H1 (cell line): ENCODE measurements at regions not wholly inside any gene's neighbourhood (a gene's known extent, or its start where the extent isn't known, plus 50 kb on each side); places are given as distances from the start of the nearest gene placed in this dataset.

ENCODE experiments used
- CTCF ChIA-PET: fragments of 300-600 bp; sonication (Branson Sonifier 250); formaldehyde crosslinking; loops from one replicate; lab custom pipeline; 2021; ENCODE audit not compliant: partially characterized antibody; lab: Charles Lee
- POLR2A ChIA-PET: fragments of 300-600 bp; sonication (Branson Sonifier 250); formaldehyde crosslinking; loops from one replicate; lab custom pipeline; 2021; ENCODE audit warnings: inconsistent platforms; ENCODE audit not compliant: partially characterized antibody; lab: Charles Lee
- DNase-seq, 2 experiments: peaks; one replicate each; pipeline versions ENCODE4 v3.0.0 to v3.0.0-alpha.2; 2010 to 2022; ENCODE audit warnings: low spot score in 2 of 2, low read depth in 1 of 2, mixed read lengths in 1 of 2
- FAIRE-seq: peaks from 2 replicates; lab custom pipeline; 2011; peaks lifted over from hg19 to GRCh38; lab: Jason Lieb, UNC
- H2AFZ ChIP-seq: 2 replicates; pipeline ENCODE4 v1.8.1; 2012; ENCODE audit warnings: low read length, inconsistent platforms
- H2AK5ac ChIP-seq: 2 replicates; pipeline ENCODE4 v1.6.1; 2013; ENCODE audit warnings: low read depth, low read length
- H2BK120ac ChIP-seq: replicated peaks from 2 replicates; pipeline ENCODE3; 2013; ENCODE audit warnings: low read depth, low read length, inconsistent platforms
- H2BK12ac ChIP-seq: 2 replicates; pipeline ENCODE4 v1.6.1; 2013; ENCODE audit warnings: low read depth, low read length
- H2BK15ac ChIP-seq: 2 replicates; pipeline ENCODE4 v1.6.1; 2013; ENCODE audit warnings: low read length
- H2BK20ac ChIP-seq: 2 replicates; pipeline ENCODE4 v1.6.1; 2013; ENCODE audit warnings: low read length
- H2BK5ac ChIP-seq: 2 replicates; pipeline ENCODE4 v1.6.1; 2013; ENCODE audit warnings: low read depth, low read length
- H3K14ac ChIP-seq: 2 replicates; pipeline ENCODE4 v1.6.1; 2013; ENCODE audit warnings: inconsistent platforms; ENCODE audit not compliant: insufficient read length
- H3K18ac ChIP-seq: 2 replicates; pipeline ENCODE4 v1.6.1; 2013; ENCODE audit warnings: low read length; ENCODE audit errors: extremely low read depth
- H3K23ac ChIP-seq: 2 replicates; pipeline ENCODE4 v1.6.1; 2013; ENCODE audit warnings: inconsistent platforms; ENCODE audit not compliant: insufficient read length
- H3K23me2 ChIP-seq: 2 replicates; pipeline ENCODE4 v1.6.1; 2013; ENCODE audit warnings: low read depth, low read length
- H3K27ac ChIP-seq: 2 replicates; pipeline ENCODE4 v1.6.1; 2011; ENCODE audit warnings: low read depth, low read length, inconsistent platforms
- H3K27me3 ChIP-seq, 4 experiments: replicated peaks in 1 of 4; 1 replicate in 1 of 4; 2 replicates in 3 of 4; pipeline versions ENCODE4 v1.6.1 to v1.8.1; 2011 to 2013; ENCODE audit warnings: low read length in 3 of 4, mild to moderate bottlenecking in 3 of 4, inconsistent platforms in 2 of 4, mixed read lengths in 2 of 4, moderate library complexity in 1 of 4; ENCODE audit not compliant: control insufficient read depth in 3 of 4, insufficient read depth in 3 of 4; ENCODE audit errors: extremely low read depth in 1 of 4
- H3K36me3 ChIP-seq, 4 experiments: 2 replicates each; pipeline versions ENCODE4 v1.6.1 to v1.8.1; 2011 to 2013; ENCODE audit warnings: mild to moderate bottlenecking in 4 of 4, low read length in 3 of 4, moderate library complexity in 2 of 4, control low read depth in 1 of 4, inconsistent platforms in 1 of 4; ENCODE audit not compliant: insufficient read depth in 4 of 4, control insufficient read depth in 2 of 4
- H3K4ac ChIP-seq: replicated peaks from 2 replicates; pipeline ENCODE3; 2013; ENCODE audit warnings: low read length, low read depth, mixed read lengths, inconsistent platforms; ENCODE audit not compliant: insufficient read length
- H3K4me1 ChIP-seq, 4 experiments: replicated peaks in 1 of 4; 1 replicate in 1 of 4; 2 replicates in 3 of 4; pipeline versions ENCODE4 v1.6.1 to v1.8.1; 2011 to 2013; ENCODE audit warnings: low read length in 3 of 4, inconsistent platforms in 2 of 4, mixed read lengths in 1 of 4; ENCODE audit not compliant: insufficient read depth in 4 of 4, control insufficient read depth in 3 of 4
- H3K4me2 ChIP-seq, 2 experiments: 2 replicates each; pipeline versions ENCODE4 v1.6.1 to v1.8.1; 2011 to 2013; ENCODE audit warnings: low read depth in 2 of 2, low read length in 2 of 2, control low read depth in 1 of 2, inconsistent platforms in 1 of 2, mild to moderate bottlenecking in 1 of 2; ENCODE audit not compliant: insufficient read depth in 1 of 2
- H3K4me3 ChIP-seq, 4 experiments: fragments of 200-600, 300-600 bp in 1 of 4; sonication (generic), shearing (Covaris generic), sonication (Bioruptor Twin) in 1 of 4; 2 replicates each; pipeline versions ENCODE4 v1.5.1 to v1.8.1; 2011 to 2016; ENCODE audit warnings: low read length in 4 of 4, low read depth in 3 of 4, control low read depth in 2 of 4, inconsistent platforms in 2 of 4, mild to moderate bottlenecking in 2 of 4, mixed read lengths in 1 of 4, moderate library complexity in 1 of 4; ENCODE audit not compliant: insufficient read depth in 2 of 4; ENCODE audit errors: extremely low read depth in 1 of 4
- H3K56ac ChIP-seq: replicated peaks from 2 replicates; pipeline ENCODE3; 2013; ENCODE audit warnings: low read depth, mild to moderate bottlenecking, mixed read lengths, low read length, inconsistent platforms; ENCODE audit not compliant: insufficient read length
- H3K79me1 ChIP-seq: 2 replicates; pipeline ENCODE4 v1.6.1; 2013; ENCODE audit warnings: low read depth, low read length, control low read depth
- H3K79me2 ChIP-seq, 2 experiments: 2 replicates each; pipeline versions ENCODE4 v1.6.1 to v1.8.1; 2012 to 2013; ENCODE audit warnings: low read length in 2 of 2, mild to moderate bottlenecking in 2 of 2, inconsistent platforms in 1 of 2; ENCODE audit not compliant: insufficient read depth in 2 of 2, control insufficient read depth in 1 of 2
- H3K9ac ChIP-seq, 4 experiments: replicated peaks in 1 of 4; 1 replicate in 1 of 4; 2 replicates in 3 of 4; pipeline versions ENCODE4 v1.6.1 to v1.8.1; 2011 to 2013; ENCODE audit warnings: low read depth in 3 of 4, low read length in 3 of 4, control low read depth in 2 of 4, mild to moderate bottlenecking in 2 of 4, moderate library complexity in 2 of 4, inconsistent platforms in 1 of 4; ENCODE audit errors: extremely low read depth in 1 of 4
- H3K9me3 ChIP-seq, 2 experiments: 2 replicates each; pipeline versions ENCODE4 v1.6.1 to v1.8.1; 2012 to 2013; ENCODE audit warnings: mild to moderate bottlenecking in 2 of 2, moderate library complexity in 2 of 2, control low read depth in 1 of 2, inconsistent platforms in 1 of 2, low read depth in 1 of 2, low read length in 1 of 2, mixed read lengths in 1 of 2; ENCODE audit not compliant: insufficient read depth in 2 of 2
- H4K20me1 ChIP-seq, 2 experiments: replicated peaks in 1 of 2; 2 replicates each; pipeline versions ENCODE3 to v1.8.1; 2011 to 2013; ENCODE audit warnings: inconsistent platforms in 2 of 2, low read length in 2 of 2, mild to moderate bottlenecking in 1 of 2; ENCODE audit not compliant: insufficient read depth in 2 of 2, control insufficient read depth in 1 of 2
- H4K5ac ChIP-seq: 2 replicates; pipeline ENCODE4 v1.6.1; 2013; ENCODE audit warnings: low read length, low read depth, mixed read lengths, inconsistent platforms; ENCODE audit not compliant: insufficient read length
- H4K8ac ChIP-seq: 2 replicates; pipeline ENCODE4 v1.8.0; 2013; ENCODE audit warnings: mild to moderate bottlenecking, moderate library complexity, low read length, inconsistent platforms; ENCODE audit not compliant: insufficient read depth; ENCODE audit errors: extremely low read depth
- H4K91ac ChIP-seq: replicated peaks from 2 replicates; pipeline ENCODE3; 2013; ENCODE audit warnings: low read length, mixed read lengths, inconsistent platforms; ENCODE audit not compliant: insufficient read length
- E2F6 ChIP-seq: IDR thresholded peaks from 2 replicates; pipeline ENCODE4 v1.6.1; 2012; ENCODE audit warnings: inconsistent platforms
- MAX ChIP-seq: IDR thresholded peaks from 2 replicates; pipeline ENCODE4 v1.6.1; 2012; ENCODE audit warnings: inconsistent platforms
- POU5F1 ChIP-seq: IDR thresholded peaks from 2 replicates; pipeline ENCODE4 v1.6.1; 2011; ENCODE audit warnings: low read depth, mild to moderate bottlenecking, low read length, moderate library complexity
- TAF1 ChIP-seq: IDR thresholded peaks from 2 replicates; pipeline ENCODE4 v1.6.1; 2011; ENCODE audit warnings: mild to moderate bottlenecking, low read depth, low read length
- WGBS, 2 experiments: shearing (Covaris generic) in 1 of 2; methylation state at CpG; one replicate each; pipeline versions ENCODE4 v1.1.6 to v1.1.7; 2013 to 2015; ENCODE audit warnings: low lambda C conversion rate in 2 of 2, mixed read lengths in 2 of 2, inconsistent platforms in 1 of 2, low coverage in 1 of 2, missing lambda C conversion rate in 1 of 2; ENCODE audit not compliant: insufficient replicate concordance in 2 of 2, insufficient coverage in 1 of 2, insufficient read length in 1 of 2; ENCODE audit errors: extremely low coverage in 1 of 2, missing lambda C conversion rate in 1 of 2; 5-methylcytosine and 5-hydroxymethylcytosine counted together

- H2BK5ac ChIP-seq: no peak overlapping the region
- no peaks in the 10 kb centered on the region for H4K20me1 ChIP-seq
- no peaks in the 10 kb centered on the region for H3K23me2 ChIP-seq
- no peak for TF ChIP-seq TAF1
- no peak for TF ChIP-seq POU5F1
- TF ChIP-seq MAX: peak; percentile 28; the same call in 1 of the 2 replicates
- TF ChIP-seq E2F6: 0 out of 2 replicates have a peak, but pooled peaks have one; percentile 37
- TF ChIP-seq, all 59 proteins: peak for 2
- H2BK120ac ChIP-seq: no peak overlapping the region
- no peaks in the 10 kb centered on the region for H3K79me1 ChIP-seq
- H3K23ac ChIP-seq: no peak overlapping the region
- whole genome bisulfite sequencing, 2 experiments: 89 to 100% methylated on average over 3 to 27 of the region's 27 CpGs
- no peak for FAIRE-seq
- no peak overlapping the region for H3K56ac ChIP-seq
- H2BK20ac ChIP-seq: no peak overlapping the region
- ChIA-PET POLR2A (no interaction called here), CTCF (interaction anchor here (0.9 kb wide), 2 partner anchors 8 to 670 kb away, joined by 3 read pairs; no protein-coding TSS in a partner anchor)
- H3K14ac ChIP-seq: no peak overlapping the region
- H3K4me3 ChIP-seq: no peak overlapping the region
- no peak overlapping the region for H4K91ac ChIP-seq
- H2AK5ac ChIP-seq: no peak overlapping the region
- H4K8ac ChIP-seq: no peak overlapping the region
- H3K9me3 ChIP-seq: no peaks in the 10 kb centered on the region; a peak in 1 of 4 replicates
- H3K27me3 ChIP-seq: no peaks in the 10 kb centered on the region
- H4K5ac ChIP-seq: no peak overlapping the region
- H3K9ac ChIP-seq: no peak overlapping the region
- H3K36me3 ChIP-seq: no peaks in the 10 kb centered on the region
- H3K18ac ChIP-seq: no peak overlapping the region
- no peak overlapping the region for H2AFZ ChIP-seq
- no peak overlapping the region for H3K27ac ChIP-seq
- H3K4me2 ChIP-seq: no peak overlapping the region
- no peak overlapping the region for H3K4ac ChIP-seq
- no peak overlapping the region for H2BK12ac ChIP-seq
- H2BK15ac ChIP-seq: no peak overlapping the region
- H3K4me1 ChIP-seq: peaks cover 0 to 9% (median 4%) of the 10 kb centered on the region in 4 experiments; a peak in 3 of 7 replicates
- no peaks in the 10 kb centered on the region for H3K79me2 ChIP-seq
- no peak for DNase-seq
These were observed 101.1 kb downstream of the NUF2 start for GRCh38 chr1:163422738-163423404.
